H1 (cell line): ENCODE measurements at regions not wholly inside any gene's neighbourhood (a gene's known extent, or its start where the extent isn't known, plus 50 kb on each side); places are given as distances from the start of the nearest gene placed in this dataset.

Experiments used
- CTCF ChIA-PET: fragments of 300-600 bp; sonication (Branson Sonifier 250); formaldehyde crosslinking; loops from one replicate; lab custom pipeline; 2021; ENCODE audit not compliant: partially characterized antibody; lab: Charles Lee
- POLR2A ChIA-PET: fragments of 300-600 bp; sonication (Branson Sonifier 250); formaldehyde crosslinking; loops from one replicate; lab custom pipeline; 2021; ENCODE audit warnings: inconsistent platforms; ENCODE audit not compliant: partially characterized antibody; lab: Charles Lee
- DNase-seq, 2 experiments: peaks; one replicate each; pipeline versions ENCODE4 v3.0.0 to v3.0.0-alpha.2; 2010 to 2022; ENCODE audit warnings: low spot score in 2 of 2, low read depth in 1 of 2, mixed read lengths in 1 of 2
- FAIRE-seq: peaks from 2 replicates; lab custom pipeline; 2011; peaks lifted over from hg19 to GRCh38; lab: Jason Lieb, UNC
- H2AFZ ChIP-seq: 2 replicates; pipeline ENCODE4 v1.8.1; 2012; ENCODE audit warnings: low read length, inconsistent platforms
- H2AK5ac ChIP-seq: 2 replicates; pipeline ENCODE4 v1.6.1; 2013; ENCODE audit warnings: low read depth, low read length
- H2BK120ac ChIP-seq: replicated peaks from 2 replicates; pipeline ENCODE3; 2013; ENCODE audit warnings: low read depth, low read length, inconsistent platforms
- H2BK12ac ChIP-seq: 2 replicates; pipeline ENCODE4 v1.6.1; 2013; ENCODE audit warnings: low read depth, low read length
- H2BK15ac ChIP-seq: 2 replicates; pipeline ENCODE4 v1.6.1; 2013; ENCODE audit warnings: low read length
- H2BK20ac ChIP-seq: 2 replicates; pipeline ENCODE4 v1.6.1; 2013; ENCODE audit warnings: low read length
- H2BK5ac ChIP-seq: 2 replicates; pipeline ENCODE4 v1.6.1; 2013; ENCODE audit warnings: low read depth, low read length
- H3K14ac ChIP-seq: 2 replicates; pipeline ENCODE4 v1.6.1; 2013; ENCODE audit warnings: inconsistent platforms; ENCODE audit not compliant: insufficient read length
- H3K18ac ChIP-seq: 2 replicates; pipeline ENCODE4 v1.6.1; 2013; ENCODE audit warnings: low read length; ENCODE audit errors: extremely low read depth
- H3K23ac ChIP-seq: 2 replicates; pipeline ENCODE4 v1.6.1; 2013; ENCODE audit warnings: inconsistent platforms; ENCODE audit not compliant: insufficient read length
- H3K23me2 ChIP-seq: 2 replicates; pipeline ENCODE4 v1.6.1; 2013; ENCODE audit warnings: low read depth, low read length
- H3K27ac ChIP-seq: 2 replicates; pipeline ENCODE4 v1.6.1; 2011; ENCODE audit warnings: low read depth, low read length, inconsistent platforms
- H3K27me3 ChIP-seq, 4 experiments: replicated peaks in 1 of 4; 1 replicate in 1 of 4; 2 replicates in 3 of 4; pipeline versions ENCODE4 v1.6.1 to v1.8.1; 2011 to 2013; ENCODE audit warnings: low read length in 3 of 4, mild to moderate bottlenecking in 3 of 4, inconsistent platforms in 2 of 4, mixed read lengths in 2 of 4, moderate library complexity in 1 of 4; ENCODE audit not compliant: control insufficient read depth in 3 of 4, insufficient read depth in 3 of 4; ENCODE audit errors: extremely low read depth in 1 of 4
- H3K36me3 ChIP-seq, 4 experiments: 2 replicates each; pipeline versions ENCODE4 v1.6.1 to v1.8.1; 2011 to 2013; ENCODE audit warnings: mild to moderate bottlenecking in 4 of 4, low read length in 3 of 4, moderate library complexity in 2 of 4, control low read depth in 1 of 4, inconsistent platforms in 1 of 4; ENCODE audit not compliant: insufficient read depth in 4 of 4, control insufficient read depth in 2 of 4
- H3K4ac ChIP-seq: replicated peaks from 2 replicates; pipeline ENCODE3; 2013; ENCODE audit warnings: low read length, low read depth, mixed read lengths, inconsistent platforms; ENCODE audit not compliant: insufficient read length
- H3K4me1 ChIP-seq, 4 experiments: replicated peaks in 1 of 4; 1 replicate in 1 of 4; 2 replicates in 3 of 4; pipeline versions ENCODE4 v1.6.1 to v1.8.1; 2011 to 2013; ENCODE audit warnings: low read length in 3 of 4, inconsistent platforms in 2 of 4, mixed read lengths in 1 of 4; ENCODE audit not compliant: insufficient read depth in 4 of 4, control insufficient read depth in 3 of 4
- H3K4me2 ChIP-seq, 2 experiments: 2 replicates each; pipeline versions ENCODE4 v1.6.1 to v1.8.1; 2011 to 2013; ENCODE audit warnings: low read depth in 2 of 2, low read length in 2 of 2, control low read depth in 1 of 2, inconsistent platforms in 1 of 2, mild to moderate bottlenecking in 1 of 2; ENCODE audit not compliant: insufficient read depth in 1 of 2
- H3K4me3 ChIP-seq, 4 experiments: fragments of 200-600, 300-600 bp in 1 of 4; sonication (generic), shearing (Covaris generic), sonication (Bioruptor Twin) in 1 of 4; 2 replicates each; pipeline versions ENCODE4 v1.5.1 to v1.8.1; 2011 to 2016; ENCODE audit warnings: low read length in 4 of 4, low read depth in 3 of 4, control low read depth in 2 of 4, inconsistent platforms in 2 of 4, mild to moderate bottlenecking in 2 of 4, mixed read lengths in 1 of 4, moderate library complexity in 1 of 4; ENCODE audit not compliant: insufficient read depth in 2 of 4; ENCODE audit errors: extremely low read depth in 1 of 4
- H3K56ac ChIP-seq: replicated peaks from 2 replicates; pipeline ENCODE3; 2013; ENCODE audit warnings: low read depth, mild to moderate bottlenecking, mixed read lengths, low read length, inconsistent platforms; ENCODE audit not compliant: insufficient read length
- H3K79me1 ChIP-seq: 2 replicates; pipeline ENCODE4 v1.6.1; 2013; ENCODE audit warnings: low read depth, low read length, control low read depth
- H3K79me2 ChIP-seq, 2 experiments: 2 replicates each; pipeline versions ENCODE4 v1.6.1 to v1.8.1; 2012 to 2013; ENCODE audit warnings: low read length in 2 of 2, mild to moderate bottlenecking in 2 of 2, inconsistent platforms in 1 of 2; ENCODE audit not compliant: insufficient read depth in 2 of 2, control insufficient read depth in 1 of 2
- H3K9ac ChIP-seq, 4 experiments: replicated peaks in 1 of 4; 1 replicate in 1 of 4; 2 replicates in 3 of 4; pipeline versions ENCODE4 v1.6.1 to v1.8.1; 2011 to 2013; ENCODE audit warnings: low read depth in 3 of 4, low read length in 3 of 4, control low read depth in 2 of 4, mild to moderate bottlenecking in 2 of 4, moderate library complexity in 2 of 4, inconsistent platforms in 1 of 4; ENCODE audit errors: extremely low read depth in 1 of 4
- H3K9me3 ChIP-seq, 2 experiments: 2 replicates each; pipeline versions ENCODE4 v1.6.1 to v1.8.1; 2012 to 2013; ENCODE audit warnings: mild to moderate bottlenecking in 2 of 2, moderate library complexity in 2 of 2, control low read depth in 1 of 2, inconsistent platforms in 1 of 2, low read depth in 1 of 2, low read length in 1 of 2, mixed read lengths in 1 of 2; ENCODE audit not compliant: insufficient read depth in 2 of 2
- H4K20me1 ChIP-seq, 2 experiments: replicated peaks in 1 of 2; 2 replicates each; pipeline versions ENCODE3 to v1.8.1; 2011 to 2013; ENCODE audit warnings: inconsistent platforms in 2 of 2, low read length in 2 of 2, mild to moderate bottlenecking in 1 of 2; ENCODE audit not compliant: insufficient read depth in 2 of 2, control insufficient read depth in 1 of 2
- H4K5ac ChIP-seq: 2 replicates; pipeline ENCODE4 v1.6.1; 2013; ENCODE audit warnings: low read length, low read depth, mixed read lengths, inconsistent platforms; ENCODE audit not compliant: insufficient read length
- H4K8ac ChIP-seq: 2 replicates; pipeline ENCODE4 v1.8.0; 2013; ENCODE audit warnings: mild to moderate bottlenecking, moderate library complexity, low read length, inconsistent platforms; ENCODE audit not compliant: insufficient read depth; ENCODE audit errors: extremely low read depth
- H4K91ac ChIP-seq: replicated peaks from 2 replicates; pipeline ENCODE3; 2013; ENCODE audit warnings: low read length, mixed read lengths, inconsistent platforms; ENCODE audit not compliant: insufficient read length
- BACH1 ChIP-seq: IDR thresholded peaks from 2 replicates; pipeline ENCODE4 v1.6.1; 2012; ENCODE audit warnings: low read length, improper control_type of control experiment
- CBX5 ChIP-seq: fragments of 300-800, 300-1000 bp; sonication (generic); IDR thresholded peaks from 2 replicates; pipeline ENCODE4 v1.7.1; 2016; ENCODE audit warnings: antibody characterized with exemption, low read length, low read depth
- CHD1 ChIP-seq: IDR thresholded peaks from 2 replicates; pipeline ENCODE4 v1.6.1; 2012; ENCODE audit warnings: low read depth, low read length, improper control_type of control experiment
- CHD2 ChIP-seq: IDR thresholded peaks from 2 replicates; pipeline ENCODE4 v1.6.1; 2012; ENCODE audit warnings: low read length, improper control_type of control experiment
- E2F6 ChIP-seq: IDR thresholded peaks from 2 replicates; pipeline ENCODE4 v1.6.1; 2012; ENCODE audit warnings: inconsistent platforms
- EGR1 ChIP-seq: IDR thresholded peaks from 2 replicates; pipeline ENCODE4 v1.6.1; 2011; ENCODE audit warnings: low read depth, low read length, borderline replicate concordance
- GTF2F1 ChIP-seq: IDR thresholded peaks from 2 replicates; pipeline ENCODE4 v1.6.1; 2012; ENCODE audit warnings: low read depth, low read length, improper control_type of control experiment, borderline replicate concordance
- JUN ChIP-seq: IDR thresholded peaks from 2 replicates; pipeline ENCODE4 v1.6.1; 2011; ENCODE audit warnings: low read depth, mild to moderate bottlenecking, improper control_type of control experiment, low read length
- KDM5A ChIP-seq: fragments of 200-600 bp; IDR thresholded peaks from 2 replicates; pipeline ENCODE4 v1.7.1; 2012; ENCODE audit warnings: mild to moderate bottlenecking, low read length, inconsistent platforms, mixed read lengths
- PHF8 ChIP-seq: fragments of 200-600 bp; sonication (generic); conservative IDR thresholded peaks from 2 replicates; pipeline ENCODE4 v1.7.1; 2012; ENCODE audit warnings: low read depth, mild to moderate bottlenecking, inconsistent platforms, low read length, moderate library complexity
- RNF2 ChIP-seq: fragments of 200-900, 300-1000 bp; sonication (generic); IDR thresholded peaks from 2 replicates; pipeline ENCODE4 v1.7.1; 2016; ENCODE audit warnings: borderline replicate concordance, low read depth, mild to moderate bottlenecking, antibody characterized with exemption, low read length; ENCODE audit not compliant: poor library complexity, severe bottlenecking; ENCODE audit errors: missing control alignments
- SIX5 ChIP-seq: IDR thresholded peaks from 2 replicates; pipeline ENCODE4 v1.6.1; 2011; ENCODE audit warnings: mild to moderate bottlenecking, low read depth, low read length
- TAF1 ChIP-seq: IDR thresholded peaks from 2 replicates; pipeline ENCODE4 v1.6.1; 2011; ENCODE audit warnings: mild to moderate bottlenecking, low read depth, low read length
- TAF7 ChIP-seq: optimal IDR thresholded peaks from 2 replicates; pipeline ENCODE3; 2011; ENCODE audit warnings: low read depth, mild to moderate bottlenecking, inconsistent platforms, low read length, moderate library complexity, borderline replicate concordance
- ZNF274 ChIP-seq: IDR thresholded peaks from 2 replicates; pipeline ENCODE4 v1.7.0; 2012; ENCODE audit warnings: low read length, borderline replicate concordance; ENCODE audit errors: extremely low read depth
- WGBS, 2 experiments: shearing (Covaris generic) in 1 of 2; methylation state at CpG; one replicate each; pipeline versions ENCODE4 v1.1.6 to v1.1.7; 2013 to 2015; ENCODE audit warnings: low lambda C conversion rate in 2 of 2, mixed read lengths in 2 of 2, inconsistent platforms in 1 of 2, low coverage in 1 of 2, missing lambda C conversion rate in 1 of 2; ENCODE audit not compliant: insufficient replicate concordance in 2 of 2, insufficient coverage in 1 of 2, insufficient read length in 1 of 2; ENCODE audit errors: extremely low coverage in 1 of 2, missing lambda C conversion rate in 1 of 2; 5-methylcytosine and 5-hydroxymethylcytosine counted together

DNA sequence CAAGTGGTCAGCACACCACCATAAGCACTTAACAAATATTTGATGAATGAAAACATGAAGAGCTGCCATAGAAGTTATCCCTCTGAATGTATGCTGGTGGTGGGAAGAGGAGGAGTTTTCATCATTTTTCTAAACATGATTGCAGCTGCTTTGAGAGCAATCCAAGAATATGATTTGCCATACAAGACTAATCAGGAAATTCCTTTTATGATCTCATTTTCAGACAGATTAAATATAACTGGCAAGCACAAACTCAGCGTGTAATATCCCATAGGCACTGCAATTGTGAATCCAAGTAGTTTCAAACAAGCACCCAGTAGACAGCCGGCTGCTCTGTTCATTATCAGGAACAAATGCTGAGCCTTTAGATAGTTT is 505.7 kb upstream of the LUZP2 start:
- Histone ChIP-seq H2BK5ac (no peak overlapping the region), H3K79me1 (no peaks in the 10 kb centered on the region), H3K36me3 (no peaks in the 10 kb centered on the region), H3K9me3 (no peaks in the 10 kb centered on the region), H3K18ac (no peak overlapping the region), H3K27me3 (no peaks in the 10 kb centered on the region), H4K20me1 (no peaks in the 10 kb centered on the region), H4K8ac (no peak overlapping the region), H3K23me2 (no peaks in the 10 kb centered on the region), H2BK120ac (no peak overlapping the region), H2BK12ac (no peak overlapping the region), H3K4ac (no peak overlapping the region), H3K4me1 (no peaks in the 10 kb centered on the region), H3K27ac (no peak overlapping the region), H4K91ac (no peak overlapping the region), H3K4me2 (no peak overlapping the region), H2BK20ac (no peak overlapping the region), H3K79me2 (no peaks in the 10 kb centered on the region), H4K5ac (no peak overlapping the region), H3K23ac (no peak overlapping the region), H3K4me3 (no peak overlapping the region), H3K56ac (no peak overlapping the region), H2BK15ac (no peak overlapping the region), H2AK5ac (no peak overlapping the region), H3K14ac (no peak overlapping the region), H3K9ac (no peak overlapping the region), H2AFZ (no peak overlapping the region)
- FAIRE-seq (no peak), DNase-seq (no peak)
- CTCF ChIA-PET = no interaction called here
- POLR2A ChIA-PET = no interaction called here
- 90% methylated on average over 2 of the region's 2 CpGs; no CpG with 5 or more reads in 1 of the 2 experiments for WGBS, 2 experiments
- TF ChIP-seq CHD1 (no peak), CHD2 (no peak), BACH1 (no peak), RNF2 (no peak), EGR1 (no peak), TAF1 (no peak), TAF7 (no peak), SIX5 (no peak), PHF8 (no peak), GTF2F1 (no peak), JUN (no peak), ZNF274 (no peak), E2F6 (no peak), CBX5 (no peak), KDM5A (no peak)
